ENCODE measurements at regions not wholly inside any gene's neighbourhood (a gene's known extent, or its start where the extent isn't known, plus 50 kb on each side); places are given as distances from the start of the nearest gene placed in this dataset.
"Not testable (repeated sequence)": the region's sequence is repeated elsewhere in the genome, so short reads cannot be mapped to it uniquely, and the experiment has no call there.

DNA sequence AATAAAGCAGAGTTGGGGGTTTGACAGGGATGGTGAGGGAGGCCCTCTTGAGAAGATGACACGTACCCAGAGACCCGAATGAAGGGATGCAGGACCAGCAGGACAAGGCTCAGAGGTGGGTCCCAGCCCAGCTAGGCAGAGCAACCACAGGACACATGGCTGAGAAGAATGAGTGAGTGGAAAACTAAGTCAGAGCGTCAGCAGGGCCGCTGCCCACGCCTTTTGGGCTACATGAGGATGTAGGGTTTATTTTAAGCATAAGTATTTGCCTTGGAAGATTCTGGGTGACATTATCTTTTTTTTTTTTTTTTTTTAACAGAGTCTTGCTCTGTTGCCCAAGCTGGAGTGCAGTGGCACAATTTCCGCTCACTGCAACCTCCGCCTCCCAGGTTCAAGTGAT lies 176.0 kb downstream of the TMEM132E start:
- no peak for DNase-seq (ENCODE audit: low spot score)
- TF ChIP-seq, protein P1, sequence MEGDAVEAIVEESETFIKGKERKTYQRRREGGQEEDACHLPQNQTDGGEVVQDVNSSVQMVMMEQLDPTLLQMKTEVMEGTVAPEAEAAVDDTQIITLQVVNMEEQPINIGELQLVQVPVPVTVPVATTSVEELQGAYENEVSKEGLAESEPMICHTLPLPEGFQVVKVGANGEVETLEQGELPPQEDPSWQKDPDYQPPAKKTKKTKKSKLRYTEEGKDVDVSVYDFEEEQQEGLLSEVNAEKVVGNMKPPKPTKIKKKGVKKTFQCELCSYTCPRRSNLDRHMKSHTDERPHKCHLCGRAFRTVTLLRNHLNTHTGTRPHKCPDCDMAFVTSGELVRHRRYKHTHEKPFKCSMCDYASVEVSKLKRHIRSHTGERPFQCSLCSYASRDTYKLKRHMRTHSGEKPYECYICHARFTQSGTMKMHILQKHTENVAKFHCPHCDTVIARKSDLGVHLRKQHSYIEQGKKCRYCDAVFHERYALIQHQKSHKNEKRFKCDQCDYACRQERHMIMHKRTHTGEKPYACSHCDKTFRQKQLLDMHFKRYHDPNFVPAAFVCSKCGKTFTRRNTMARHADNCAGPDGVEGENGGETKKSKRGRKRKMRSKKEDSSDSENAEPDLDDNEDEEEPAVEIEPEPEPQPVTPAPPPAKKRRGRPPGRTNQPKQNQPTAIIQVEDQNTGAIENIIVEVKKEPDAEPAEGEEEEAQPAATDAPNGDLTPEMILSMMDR (IDR thresholded peaks at IDR 0.05): no peak
- Histone ChIP-seq H3K27ac (no peak overlapping the region), H3K4me3 (no peak overlapping the region)

DNA sequence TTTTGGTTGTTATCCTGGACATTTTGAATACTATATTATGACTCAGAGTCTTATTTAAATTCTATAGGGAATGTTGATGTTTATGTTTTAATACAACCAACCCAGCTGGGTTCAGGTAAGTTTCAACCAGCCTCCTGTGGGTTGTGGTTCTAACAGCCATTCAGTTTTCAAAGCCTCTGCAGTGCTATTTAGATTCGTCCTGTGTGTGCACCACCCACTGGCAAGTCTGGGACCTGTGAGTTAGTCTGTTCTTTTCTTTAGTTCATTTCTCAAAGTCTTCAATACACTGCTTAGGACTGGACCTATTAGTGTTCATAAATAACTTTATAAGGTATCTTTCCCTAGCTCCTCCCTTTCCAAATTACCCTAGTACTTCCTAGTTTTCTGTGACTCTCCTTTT lies 170.6 kb downstream of the TMEM132E start:
- H3K27ac ChIP-seq: no peak overlapping the region
- no peak overlapping the region for H3K4me3 ChIP-seq
- no peak for DNase-seq (ENCODE audit: low spot score)
- TF ChIP-seq, protein P1 (IDR thresholded peaks at IDR 0.05): no peak

DNA sequence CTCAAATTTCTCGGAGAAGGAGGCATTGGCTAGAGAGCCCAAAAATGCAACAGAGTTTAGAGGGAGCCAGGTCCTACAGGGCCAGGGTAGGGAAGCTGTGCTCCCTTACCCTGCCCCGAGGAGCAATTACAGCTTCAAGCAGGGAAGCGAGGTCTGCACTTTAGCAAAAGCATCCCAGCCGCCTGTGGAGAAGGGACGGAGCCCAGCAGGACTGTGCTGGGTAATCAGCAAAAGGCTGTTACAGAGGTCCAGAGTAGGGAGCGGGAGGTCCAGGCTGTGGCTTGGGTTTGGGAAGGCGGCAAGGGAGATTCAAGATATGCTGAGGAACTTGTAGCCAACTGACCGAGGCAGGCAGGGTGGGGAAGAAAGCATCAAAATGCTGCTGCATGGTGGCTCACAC lies 162.6 kb downstream of the TMEM132E start:
- no peak for DNase-seq (ENCODE audit: low spot score)
- no peak overlapping the region for H3K27ac ChIP-seq
- H3K4me3 ChIP-seq: no peak overlapping the region
- TF ChIP-seq, protein P1 (IDR thresholded peaks at IDR 0.05): no peak

DNA sequence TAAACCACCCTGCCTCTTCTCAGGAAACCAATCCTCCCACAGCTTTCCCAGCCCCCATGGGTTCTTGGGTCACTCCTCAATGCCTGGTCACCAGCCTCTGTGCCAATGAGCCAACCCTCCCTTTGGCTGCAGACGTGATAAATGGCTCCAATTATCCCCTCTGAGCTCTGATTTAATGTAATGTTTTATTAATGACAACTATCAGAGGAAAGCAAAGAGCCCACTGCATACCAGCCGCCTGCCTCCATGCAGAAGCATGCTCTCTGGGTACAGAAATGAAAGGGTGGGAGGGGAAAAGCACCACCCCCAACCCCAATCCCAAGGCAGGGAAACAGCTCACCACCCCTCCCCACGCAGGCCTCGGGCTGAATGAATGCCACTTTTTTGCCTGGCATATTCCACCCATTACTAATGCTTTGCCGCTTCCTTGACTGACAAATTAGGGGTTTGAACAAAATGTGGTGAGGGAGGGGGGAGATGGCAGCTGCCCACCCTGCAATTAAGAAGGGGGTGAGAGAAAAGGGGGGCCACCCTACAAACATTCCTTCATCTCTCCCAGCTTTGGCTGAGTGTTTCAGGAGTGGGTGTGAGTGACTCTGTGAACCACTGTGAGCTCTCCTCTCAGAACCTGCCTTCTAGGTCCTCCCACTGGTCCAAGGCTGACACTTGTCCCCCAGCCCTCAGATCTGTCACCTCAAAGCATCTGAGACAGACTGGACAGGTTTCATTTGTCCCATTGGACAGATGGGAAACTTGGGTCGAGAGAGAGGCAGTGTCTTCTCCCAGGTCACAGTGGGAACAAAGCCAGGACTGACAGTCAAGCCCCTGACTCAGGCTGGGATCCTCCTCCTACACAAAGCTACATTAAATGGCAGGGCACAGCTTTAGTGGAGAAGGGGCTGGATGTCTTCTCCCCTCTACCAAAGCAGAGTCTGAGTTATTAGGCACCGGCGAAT lies 161.5 kb downstream of the TMEM132E start:
- DNase-seq (ENCODE audit: low spot score): no peak
- TF ChIP-seq, protein P1 (IDR thresholded peaks at IDR 0.05): no peak
- H3K27ac ChIP-seq: no peak overlapping the region
- H3K4me3 ChIP-seq: no peak overlapping the region

DNA sequence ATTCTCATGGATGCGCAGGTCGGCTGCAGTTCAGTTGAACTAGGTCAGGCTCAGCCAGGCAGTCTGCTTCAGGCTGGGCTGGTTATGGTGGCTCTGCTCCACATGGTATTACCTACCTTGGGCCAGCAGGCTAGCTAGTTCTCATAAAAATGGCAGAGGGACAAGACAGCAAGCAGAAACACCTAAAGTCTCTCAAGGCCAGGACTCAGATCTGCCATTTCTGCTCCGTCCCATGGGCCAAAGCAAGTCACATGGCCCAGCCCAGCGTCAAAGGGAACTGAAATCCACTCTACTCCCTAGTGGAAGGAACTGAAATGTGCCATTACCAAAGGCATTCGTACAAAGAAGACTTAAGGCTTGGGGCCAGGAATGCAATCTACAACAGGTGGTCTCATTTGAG lies 160.0 kb downstream of the TMEM132E start:
- H3K4me3 ChIP-seq: no peak overlapping the region
- DNase-seq (ENCODE audit: low spot score): no peak
- H3K27ac ChIP-seq: no peak overlapping the region
- TF ChIP-seq, protein P1 (IDR thresholded peaks at IDR 0.05): no peak

DNA sequence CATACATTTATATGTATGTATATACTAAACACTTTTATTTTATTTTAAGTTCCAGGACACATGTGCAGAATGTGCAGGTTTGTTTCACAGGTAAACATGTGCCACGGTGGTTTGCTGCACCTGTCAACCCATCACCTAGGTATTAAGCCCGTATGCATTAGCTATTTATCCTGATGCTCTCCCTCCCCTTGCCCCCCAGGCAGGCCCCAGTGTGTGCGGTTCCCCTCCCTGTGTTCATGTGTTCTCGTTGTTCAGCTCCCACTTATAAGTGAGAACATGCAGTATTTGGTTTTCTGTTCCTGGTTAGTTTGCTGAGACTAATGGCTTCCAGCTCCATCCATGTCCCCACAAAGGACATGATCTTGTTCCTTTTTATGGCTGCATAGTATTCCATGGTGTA lies 158.3 kb downstream of the TMEM132E start:
- DNase-seq (ENCODE audit: low spot score); H3K4me3 ChIP-seq: not testable (repeated sequence)

DNA sequence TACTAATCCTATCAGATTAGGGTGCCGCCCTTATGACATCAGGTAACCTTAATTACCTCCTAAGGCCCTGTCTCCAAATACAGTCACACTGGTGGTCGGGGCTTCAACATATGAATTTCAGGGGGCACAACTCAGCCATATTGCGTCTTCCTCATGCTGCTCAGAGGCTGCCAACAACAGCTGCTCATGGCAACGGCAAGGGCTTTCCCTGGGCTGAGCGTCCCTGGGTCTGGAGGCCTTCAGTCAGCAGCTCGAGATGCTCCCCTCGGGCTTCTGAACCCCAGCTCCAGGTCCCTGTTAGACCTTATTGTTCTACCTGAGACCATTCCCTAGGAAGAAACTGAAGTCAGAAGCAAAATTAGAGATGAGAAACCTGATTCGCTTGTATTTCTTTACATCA lies 157.2 kb downstream of the TMEM132E start:
- TF ChIP-seq, protein P1 (IDR thresholded peaks at IDR 0.05): no peak
- DNase-seq (ENCODE audit: low spot score): no peak
- Histone ChIP-seq H3K4me3 (no peak overlapping the region), H3K27ac (no peak overlapping the region)

More for the DNA sequence above, 158.3 kb downstream of the TMEM132E start:
- H3K27ac ChIP-seq: not testable (repeated sequence)

All from coronary artery (tissue), 2 donors.